ENCODE measurements at regions not wholly inside any gene's neighbourhood (a gene's known extent, or its start where the extent isn't known, plus 50 kb on each side); places are given as distances from the start of the nearest gene placed in this dataset.

GRCh38 chr17:22654447-22654846 lies 962.1 kb downstream of the KCNJ18 start:
- H3K79me2 ChIP-seq (ENCODE audit: control insufficient read depth, insufficient read depth, low read length): no peaks in the 10 kb centered on the region
- H3K27me3 ChIP-seq (ENCODE audit: control insufficient read depth in 2 of 2, insufficient read depth in 2 of 2, low read length in 2 of 2): no peaks in the 10 kb centered on the region
- H3K27ac ChIP-seq (ENCODE audit: extremely low read depth, low read depth, low read length): no peak overlapping the region
- ATAC-seq (no peak), FAIRE-seq (no peak), DNase-seq (ENCODE audit: extremely low read depth in 1 of 4, low spot score in 3 of 4) (no peak)
- in situ Hi-C loops (cut with MboI): no loop called here
- BruUV-seq (replicated peaks): no TSS peak
- ChIA-PET CTCF (ENCODE audit: low intra/inter-chr PET ratio) (no interaction called here), POLR2A (no interaction called here)
- no peaks in the 10 kb centered on the region for H3K9me3 ChIP-seq (replicated peaks; ENCODE audit: control insufficient read depth, insufficient read depth, low read depth, low read length)
- H3K9ac ChIP-seq (ENCODE audit: insufficient read depth in 1 of 2, low read depth in 2 of 2, low read length in 2 of 2): no peak overlapping the region
- no peak overlapping the region for H2AFZ ChIP-seq (ENCODE audit: low read depth, low read length)
- no peaks in the 10 kb centered on the region for H4K20me1 ChIP-seq (replicated peaks; ENCODE audit: control insufficient read depth, insufficient read depth, low read length)
- H3K4me2 ChIP-seq (ENCODE audit: insufficient read depth, low read length): no peak overlapping the region
- H3K36me3 ChIP-seq (ENCODE audit: control insufficient read depth, insufficient read depth, low read length): no peaks in the 10 kb centered on the region
- intact Hi-C loops (cut with micrococcal nuclease): no loop called here
- H3K4me1 ChIP-seq (replicated peaks in 1 of 2; ENCODE audit: control insufficient read depth in 2 of 2, insufficient read depth in 2 of 2, low read length in 2 of 2): no peaks in the 10 kb centered on the region
- 0% methylated on average over 2 of the region's 3 CpGs for WGBS (ENCODE audit: insufficient coverage, low coverage, missing lambda C conversion rate)
- no peaks in the 10 kb centered on the region for H3K9me1 ChIP-seq (ENCODE audit: control insufficient read depth, insufficient read depth, low read length)
- no peak for TF ChIP-seq SIN3B (IDR thresholded peaks at IDR 0.05; ENCODE audit: low read depth)
- no peak for TF ChIP-seq STAG1 (CRISPR knock-in tag; IDR thresholded peaks at IDR 0.05; ENCODE audit: borderline replicate concordance)
- TF ChIP-seq GABPA (tag; conservative IDR thresholded peaks at IDR 0.05; ENCODE audit: low read depth): no peak
- TF ChIP-seq, protein P1, sequence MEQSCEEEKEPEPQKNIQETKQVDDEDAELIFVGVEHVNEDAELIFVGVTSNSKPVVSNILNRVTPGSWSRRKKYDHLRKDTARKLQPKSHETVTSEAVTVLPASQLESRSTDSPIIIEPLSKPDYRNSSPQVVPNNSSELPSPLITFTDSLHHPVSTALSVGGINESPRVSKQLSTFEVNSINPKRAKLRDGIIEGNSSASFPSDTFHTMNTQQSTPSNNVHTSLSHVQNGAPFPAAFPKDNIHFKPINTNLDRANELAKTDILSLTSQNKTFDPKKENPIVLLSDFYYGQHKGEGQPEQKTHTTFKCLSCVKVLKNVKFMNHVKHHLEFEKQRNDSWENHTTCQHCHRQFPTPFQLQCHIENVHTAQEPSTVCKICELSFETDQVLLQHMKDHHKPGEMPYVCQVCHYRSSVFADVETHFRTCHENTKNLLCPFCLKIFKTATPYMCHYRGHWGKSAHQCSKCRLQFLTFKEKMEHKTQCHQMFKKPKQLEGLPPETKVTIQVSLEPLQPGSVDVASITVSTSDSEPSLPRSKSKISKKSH (CRISPR knock-in tag; IDR thresholded peaks at IDR 0.05): no peak
- no peak for TF ChIP-seq ZNF354B (CRISPR knock-in tag; IDR thresholded peaks at IDR 0.05)
- no peak for TF ChIP-seq ZNF644 (tag; IDR thresholded peaks at IDR 0.05; ENCODE audit: low read depth)
- TF ChIP-seq SREBF2 (CRISPR knock-in tag; IDR thresholded peaks at IDR 0.05): no peak
- TF ChIP-seq, protein P2, sequence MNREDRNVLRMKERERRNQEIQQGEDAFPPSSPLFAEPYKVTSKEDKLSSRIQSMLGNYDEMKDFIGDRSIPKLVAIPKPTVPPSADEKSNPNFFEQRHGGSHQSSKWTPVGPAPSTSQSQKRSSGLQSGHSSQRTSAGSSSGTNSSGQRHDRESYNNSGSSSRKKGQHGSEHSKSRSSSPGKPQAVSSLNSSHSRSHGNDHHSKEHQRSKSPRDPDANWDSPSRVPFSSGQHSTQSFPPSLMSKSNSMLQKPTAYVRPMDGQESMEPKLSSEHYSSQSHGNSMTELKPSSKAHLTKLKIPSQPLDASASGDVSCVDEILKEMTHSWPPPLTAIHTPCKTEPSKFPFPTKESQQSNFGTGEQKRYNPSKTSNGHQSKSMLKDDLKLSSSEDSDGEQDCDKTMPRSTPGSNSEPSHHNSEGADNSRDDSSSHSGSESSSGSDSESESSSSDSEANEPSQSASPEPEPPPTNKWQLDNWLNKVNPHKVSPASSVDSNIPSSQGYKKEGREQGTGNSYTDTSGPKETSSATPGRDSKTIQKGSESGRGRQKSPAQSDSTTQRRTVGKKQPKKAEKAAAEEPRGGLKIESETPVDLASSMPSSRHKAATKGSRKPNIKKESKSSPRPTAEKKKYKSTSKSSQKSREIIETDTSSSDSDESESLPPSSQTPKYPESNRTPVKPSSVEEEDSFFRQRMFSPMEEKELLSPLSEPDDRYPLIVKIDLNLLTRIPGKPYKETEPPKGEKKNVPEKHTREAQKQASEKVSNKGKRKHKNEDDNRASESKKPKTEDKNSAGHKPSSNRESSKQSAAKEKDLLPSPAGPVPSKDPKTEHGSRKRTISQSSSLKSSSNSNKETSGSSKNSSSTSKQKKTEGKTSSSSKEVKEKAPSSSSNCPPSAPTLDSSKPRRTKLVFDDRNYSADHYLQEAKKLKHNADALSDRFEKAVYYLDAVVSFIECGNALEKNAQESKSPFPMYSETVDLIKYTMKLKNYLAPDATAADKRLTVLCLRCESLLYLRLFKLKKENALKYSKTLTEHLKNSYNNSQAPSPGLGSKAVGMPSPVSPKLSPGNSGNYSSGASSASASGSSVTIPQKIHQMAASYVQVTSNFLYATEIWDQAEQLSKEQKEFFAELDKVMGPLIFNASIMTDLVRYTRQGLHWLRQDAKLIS (CRISPR knock-in tag; IDR thresholded peaks at IDR 0.05): no peak
- TF ChIP-seq NCOA2 (IDR thresholded peaks at IDR 0.05; ENCODE audit: partially characterized antibody in 2 of 2): no peak
- TF ChIP-seq PRPF4 (IDR thresholded peaks at IDR 0.05; ENCODE audit: insufficient read depth, low read depth, low read length, poor library complexity, severe bottlenecking): no peak
- no peak for TF ChIP-seq SRF (CRISPR knock-in tag; IDR thresholded peaks at IDR 0.05)
- TF ChIP-seq ETV5 (CRISPR knock-in tag; IDR thresholded peaks at IDR 0.05; ENCODE audit: low read depth): no peak
- no peak for TF ChIP-seq ARNT (IDR thresholded peaks at IDR 0.05)
- no peak for TF ChIP-seq RBM17 (IDR thresholded peaks at IDR 0.05; ENCODE audit: borderline replicate concordance, low read depth, low read length)
- TF ChIP-seq HNRNPH1 (optimal IDR thresholded peaks at IDR 0.05; ENCODE audit: low read depth, low read length): no peak
- no peak overlapping the region for H3K4me3 ChIP-seq
